PC-3 (cell line): ENCODE measurements at regions not wholly inside any gene's neighbourhood (a gene's known extent, or its start where the extent isn't known, plus 50 kb on each side); places are given as distances from the start of the nearest gene placed in this dataset.

Experiments
- EZH2 ChIP-seq: fragments of 300-600 bp; sonication (generic); IDR thresholded peaks from one replicate; pipeline ENCODE4 v1.6.1; 2017; ENCODE audit warnings: antibody characterized with exemption, mild to moderate bottlenecking, low read length; ENCODE audit not compliant: unreplicated experiment
- EZH2phosphoT487 ChIP-seq: fragments of 300-600 bp; sonication (generic); IDR thresholded peaks from 2 replicates; pipeline ENCODE4 v1.6.1; 2018; ENCODE audit warnings: mild to moderate bottlenecking, antibody characterized with exemption, low read length, borderline replicate concordance
- TF ChIP-seq, protein P1 (sequence below): fragments of 300-600 bp; sonication (generic); conservative IDR thresholded peaks from 2 replicates; pipeline ENCODE4 v1.5.1; 2017; ENCODE audit warnings: antibody characterized with exemption, low read depth, mild to moderate bottlenecking, low read length

DNA sequence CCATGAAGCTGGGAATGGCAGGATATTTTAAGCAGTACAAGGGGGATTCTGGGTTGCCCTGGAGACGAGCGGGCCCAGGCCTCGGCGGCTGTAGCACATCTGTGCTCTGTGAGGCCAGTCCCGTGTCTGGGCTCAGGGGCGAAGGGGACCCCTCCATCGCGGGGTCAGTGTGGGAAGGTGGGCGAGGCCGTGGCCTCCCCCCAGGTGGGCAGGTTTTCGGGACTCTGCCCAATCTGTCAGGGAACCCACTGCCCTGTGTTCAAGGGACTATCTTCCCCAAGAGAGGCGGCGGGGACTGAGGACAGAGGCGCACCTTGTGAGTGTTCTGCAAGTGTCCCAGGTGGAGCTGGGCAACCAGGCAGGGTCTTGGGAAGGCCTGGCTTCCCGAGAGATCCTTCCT, 336.6 kb downstream of the CTTN start:
- TF ChIP-seq, protein P1, sequence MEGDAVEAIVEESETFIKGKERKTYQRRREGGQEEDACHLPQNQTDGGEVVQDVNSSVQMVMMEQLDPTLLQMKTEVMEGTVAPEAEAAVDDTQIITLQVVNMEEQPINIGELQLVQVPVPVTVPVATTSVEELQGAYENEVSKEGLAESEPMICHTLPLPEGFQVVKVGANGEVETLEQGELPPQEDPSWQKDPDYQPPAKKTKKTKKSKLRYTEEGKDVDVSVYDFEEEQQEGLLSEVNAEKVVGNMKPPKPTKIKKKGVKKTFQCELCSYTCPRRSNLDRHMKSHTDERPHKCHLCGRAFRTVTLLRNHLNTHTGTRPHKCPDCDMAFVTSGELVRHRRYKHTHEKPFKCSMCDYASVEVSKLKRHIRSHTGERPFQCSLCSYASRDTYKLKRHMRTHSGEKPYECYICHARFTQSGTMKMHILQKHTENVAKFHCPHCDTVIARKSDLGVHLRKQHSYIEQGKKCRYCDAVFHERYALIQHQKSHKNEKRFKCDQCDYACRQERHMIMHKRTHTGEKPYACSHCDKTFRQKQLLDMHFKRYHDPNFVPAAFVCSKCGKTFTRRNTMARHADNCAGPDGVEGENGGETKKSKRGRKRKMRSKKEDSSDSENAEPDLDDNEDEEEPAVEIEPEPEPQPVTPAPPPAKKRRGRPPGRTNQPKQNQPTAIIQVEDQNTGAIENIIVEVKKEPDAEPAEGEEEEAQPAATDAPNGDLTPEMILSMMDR = no peak
- TF ChIP-seq EZH2phosphoT487 (no peak), EZH2 (no peak)
